SK-N-MC (cell line): ENCODE measurements at regions not wholly inside any gene's neighbourhood (a gene's known extent, or its start where the extent isn't known, plus 50 kb on each side); places are given as distances from the start of the nearest gene placed in this dataset.

Source experiments
- FOXP2 ChIP-seq: optimal IDR thresholded peaks from 2 replicates; pipeline ENCODE3; 2011; ENCODE audit warnings: mild to moderate bottlenecking, moderate library complexity; ENCODE audit not compliant: insufficient read depth; ENCODE audit errors: extremely low read length, control extremely low read depth
- POLR2AphosphoS5 ChIP-seq: IDR thresholded peaks from 2 replicates; pipeline ENCODE4 v1.6.1; 2012; ENCODE audit warnings: mild to moderate bottlenecking, low read depth, low read length, borderline replicate concordance

- no peak for TF ChIP-seq POLR2AphosphoS5
- no peak for TF ChIP-seq FOXP2
These were observed 231.5 kb downstream of the HAO1 start for GRCh38 chr20:7708782-7709181.
